ENCODE measurements at regions not wholly inside any gene's neighbourhood (a gene's known extent, or its start where the extent isn't known, plus 50 kb on each side); places are given as distances from the start of the nearest gene placed in this dataset.

- no peak for DNase-seq
Measured at GRCh38 chr2:64831977-64832328, 157.2 kb upstream of the SLC1A4 start.

DNA sequence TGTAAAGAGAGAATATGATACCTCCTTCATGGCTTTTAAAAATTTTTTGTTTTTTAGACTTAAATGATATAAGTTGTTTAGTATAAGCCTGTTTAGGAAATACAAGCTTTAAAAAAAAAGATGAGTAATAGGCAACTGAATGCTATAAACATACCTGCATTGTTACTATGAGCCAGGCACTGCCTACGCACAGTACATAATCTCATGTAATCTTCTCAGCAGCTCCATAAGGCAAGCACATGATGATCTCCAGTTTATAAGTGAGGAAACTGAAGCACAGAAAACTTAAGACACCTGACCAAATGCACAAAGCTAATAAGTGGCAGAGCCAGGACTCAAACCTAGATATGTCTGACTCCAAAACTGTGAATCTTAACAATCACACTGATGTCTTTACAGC is 156.3 kb upstream of the SLC1A4 start:
- DNase-seq, result no peak

- no peak for DNase-seq
Measured at GRCh38 chr2:64836566-64836965, 152.6 kb upstream of the SLC1A4 start.

- no peak for DNase-seq
Measured at GRCh38 chr2:64837116-64837731, 152.0 kb upstream of the SLC1A4 start.

- no peak for DNase-seq
Measured at GRCh38 chr2:64837925-64838641, 151.1 kb upstream of the SLC1A4 start.

- DNase-seq, result no peak
Measured at GRCh38 chr2:64838817-64839216, 150.4 kb upstream of the SLC1A4 start.

- peak; percentile 21 for DNase-seq
Measured at GRCh38 chr2:64839844-64840243, 149.4 kb upstream of the SLC1A4 start.

GRCh38 chr2:64840426-64840881 is 148.7 kb upstream of the SLC1A4 start:
- no peak for DNase-seq

- no peak for DNase-seq
Measured at GRCh38 chr2:64841461-64841860, 147.7 kb upstream of the SLC1A4 start.

- DNase-seq, result no peak
Measured at GRCh38 chr2:64842030-64842429, 147.2 kb upstream of the SLC1A4 start.

- DNase-seq, result no peak
Measured at GRCh38 chr2:64844087-64844486, 145.1 kb upstream of the SLC1A4 start.

GRCh38 chr2:64845273-64845905 is 143.8 kb upstream of the SLC1A4 start:
- no peak for DNase-seq

DNA sequence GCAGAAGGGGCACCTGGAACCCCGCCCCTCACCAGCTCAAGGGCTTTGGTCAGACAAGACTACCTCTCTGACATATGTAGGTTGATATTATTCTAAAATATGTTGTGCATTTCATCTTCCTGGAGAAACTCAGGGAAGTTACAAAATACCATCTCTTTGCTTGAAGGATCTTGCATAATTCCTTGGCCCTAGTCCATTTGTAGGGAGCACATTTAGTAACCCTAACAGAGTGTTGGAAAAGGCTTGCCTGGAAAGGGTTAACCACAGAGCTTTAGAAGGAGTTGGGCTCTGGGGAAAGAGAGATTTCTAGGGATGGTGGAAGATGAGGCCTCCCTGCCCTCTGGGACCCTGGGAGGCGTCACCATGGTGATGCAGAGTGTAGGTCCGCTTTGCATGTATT is 143.0 kb upstream of the SLC1A4 start:
- no peak for DNase-seq

DNA sequence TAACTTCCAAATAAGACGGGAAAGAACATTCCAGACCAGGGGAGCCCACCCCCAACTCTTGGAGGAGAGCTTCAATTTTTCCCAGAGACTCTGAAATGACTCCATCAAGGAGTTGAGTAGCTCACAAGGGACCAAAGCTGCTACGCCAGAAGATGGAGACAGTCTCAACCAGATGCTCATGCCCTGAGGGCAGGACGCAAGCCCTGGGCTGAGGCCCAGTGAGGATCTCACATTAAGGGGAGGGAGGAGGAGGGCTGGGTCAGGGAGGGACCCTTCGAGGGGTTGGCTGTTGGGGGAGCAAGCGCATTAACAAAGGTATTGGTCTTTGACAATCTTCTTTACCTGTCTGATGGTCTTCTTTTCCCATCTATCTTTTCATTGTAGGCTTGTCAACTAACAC is 141.3 kb upstream of the SLC1A4 start:
- DNase-seq, result no peak

DNA sequence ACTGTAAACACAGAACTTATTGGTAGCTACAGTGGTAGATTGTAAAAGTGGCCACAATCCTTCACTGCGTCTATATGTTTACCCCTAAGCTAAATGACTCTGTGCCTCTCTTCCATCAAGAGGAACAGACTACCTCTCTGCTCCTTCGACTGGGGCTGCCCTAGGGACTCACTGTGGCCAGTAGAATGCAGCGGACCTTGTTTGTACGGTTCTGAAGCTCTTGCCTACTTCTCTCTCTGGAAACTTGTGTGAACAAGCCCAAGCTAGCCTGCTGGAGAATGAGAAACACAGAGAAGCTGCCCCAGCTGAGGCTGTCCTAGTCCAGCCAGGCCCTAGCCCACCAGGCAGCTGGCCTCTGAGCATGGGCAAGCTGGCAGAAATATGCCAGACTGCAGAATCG is 140.8 kb upstream of the SLC1A4 start:
- DNase-seq, result no peak

DNA sequence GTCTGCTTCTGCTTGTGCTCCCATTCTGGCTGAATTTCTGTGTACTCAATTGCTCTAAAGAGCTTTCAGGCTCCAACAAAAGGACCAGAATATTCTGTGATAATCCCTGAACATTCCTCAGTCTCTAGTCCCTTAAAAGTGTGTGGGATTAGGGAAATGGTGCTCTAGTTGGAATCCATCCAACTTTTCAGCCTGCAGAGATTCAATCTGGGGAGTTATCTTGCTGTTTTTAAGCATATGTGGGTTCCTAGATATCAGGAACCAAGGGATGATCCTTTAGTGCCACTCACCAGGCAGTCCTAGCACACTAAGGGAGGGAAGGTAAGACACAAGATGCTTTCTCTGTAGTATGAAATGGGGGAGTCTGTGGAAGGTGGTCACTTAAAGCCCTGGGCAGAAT is 140.3 kb upstream of the SLC1A4 start:
- no peak for DNase-seq

DNA sequence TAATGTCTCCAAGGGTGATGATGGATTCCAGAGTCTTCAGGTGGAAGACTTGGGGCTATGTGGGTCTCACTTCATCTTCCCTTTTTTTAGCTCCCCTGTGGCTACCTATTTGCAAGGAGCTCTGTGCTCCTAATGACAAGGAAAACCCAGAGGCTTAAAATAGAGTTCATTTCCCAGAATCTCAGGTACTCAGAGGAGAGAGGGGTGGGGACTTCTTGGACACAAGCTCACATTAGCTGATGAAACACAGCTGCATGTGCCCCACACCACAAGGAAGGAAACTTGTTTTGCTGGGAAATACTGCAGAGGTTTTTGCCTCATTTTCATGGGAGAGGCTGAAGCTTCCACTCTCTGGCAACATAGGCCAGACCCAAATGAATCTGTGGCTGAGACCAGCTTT is 138.6 kb upstream of the SLC1A4 start:
- DNase-seq, result no peak

DNA sequence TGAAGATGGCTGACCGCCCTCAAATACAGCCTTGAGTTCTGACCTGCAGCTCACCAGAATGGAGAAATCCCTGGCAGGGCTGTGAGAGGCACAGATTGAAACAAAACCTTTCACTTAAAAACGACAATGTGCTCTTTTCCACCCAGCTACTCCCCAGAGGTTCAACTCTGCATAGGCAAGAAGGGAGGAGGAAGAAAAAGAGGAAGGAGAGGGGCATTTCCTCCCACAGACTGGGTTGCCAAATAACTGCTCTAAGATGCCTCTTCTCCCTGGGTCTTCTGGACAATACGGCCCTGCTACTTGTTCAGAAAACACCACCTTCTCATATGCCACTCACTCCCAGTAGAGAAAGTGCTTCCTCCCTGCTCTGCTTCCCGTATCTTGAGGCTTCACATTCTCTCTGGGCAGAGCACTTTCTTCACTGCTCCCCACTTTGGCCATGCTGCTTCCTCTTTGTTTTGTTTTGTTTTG is 136.4 kb upstream of the SLC1A4 start:
- DNase-seq, result no peak

DNA sequence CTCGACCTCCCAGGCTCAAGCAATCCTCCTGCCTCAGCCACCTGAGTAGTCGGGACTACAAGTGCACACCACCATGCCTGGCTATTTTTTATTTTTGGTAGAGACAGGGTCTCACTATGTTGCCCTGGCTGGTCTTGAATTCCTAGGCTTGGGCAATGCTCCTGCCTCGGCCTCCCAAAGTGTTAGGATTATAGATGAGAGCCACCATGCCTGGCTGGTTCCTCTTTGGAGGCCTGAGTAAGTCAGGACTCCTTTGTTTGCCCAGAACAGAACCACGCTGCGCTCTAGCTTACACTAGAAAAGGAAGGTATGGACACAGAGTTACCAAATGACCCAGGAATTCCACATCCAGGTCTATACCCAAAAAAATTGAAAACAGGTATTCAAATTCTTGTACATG is 135.9 kb upstream of the SLC1A4 start:
- no peak for DNase-seq

- no peak for DNase-seq
Measured at GRCh38 chr2:64853894-64854293, 135.3 kb upstream of the SLC1A4 start.

GRCh38 chr2:64854773-64855237 is 134.4 kb upstream of the SLC1A4 start:
- DNase-seq, result no peak

- no peak for DNase-seq
Measured at GRCh38 chr2:64857581-64858471, 131.4 kb upstream of the SLC1A4 start.

Measured in CD4-positive, alpha-beta T cell treated with Interleukin-6 for 4 hours (primary cell).